Femur (tissue), 1 donor: ENCODE measurements at regions not wholly inside any gene's neighbourhood (a gene's known extent, or its start where the extent isn't known, plus 50 kb on each side); places are given as distances from the start of the nearest gene placed in this dataset.

Source experiments
- DNase-seq: peaks from one replicate; pipeline ENCODE4 v3.0.0-alpha.2; 2017

GRCh38 chr4:162457071-162457865 lies 293.5 kb upstream of the FSTL5 start:
- DNase-seq = no peak

DNA sequence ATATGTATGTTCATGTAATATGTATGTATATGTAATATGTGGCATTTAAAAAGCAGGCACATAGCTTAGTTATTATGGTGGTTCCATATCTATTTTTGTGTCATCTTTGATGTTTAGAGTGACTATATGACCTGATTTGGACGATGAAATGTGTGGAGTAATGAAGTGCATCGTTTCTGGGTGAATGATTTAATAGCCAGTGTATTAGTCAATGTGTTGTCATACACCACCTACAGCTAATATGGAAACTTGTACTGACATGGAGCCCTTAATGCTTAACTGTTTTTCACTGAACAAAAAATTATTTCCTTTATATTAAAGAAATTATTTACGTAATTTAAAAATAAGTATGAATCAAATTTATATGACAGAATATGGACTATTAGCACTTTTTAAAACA lies 292.3 kb upstream of the FSTL5 start:
- no peak for DNase-seq

GRCh38 chr4:162450531-162451035 lies 286.8 kb upstream of the FSTL5 start:
- no peak for DNase-seq

GRCh38 chr4:162443510-162443909 lies 279.7 kb upstream of the FSTL5 start:
- DNase-seq = no peak

- DNase-seq = no peak
Observed at GRCh38 chr4:162442128-162442527, 278.3 kb upstream of the FSTL5 start.

DNA sequence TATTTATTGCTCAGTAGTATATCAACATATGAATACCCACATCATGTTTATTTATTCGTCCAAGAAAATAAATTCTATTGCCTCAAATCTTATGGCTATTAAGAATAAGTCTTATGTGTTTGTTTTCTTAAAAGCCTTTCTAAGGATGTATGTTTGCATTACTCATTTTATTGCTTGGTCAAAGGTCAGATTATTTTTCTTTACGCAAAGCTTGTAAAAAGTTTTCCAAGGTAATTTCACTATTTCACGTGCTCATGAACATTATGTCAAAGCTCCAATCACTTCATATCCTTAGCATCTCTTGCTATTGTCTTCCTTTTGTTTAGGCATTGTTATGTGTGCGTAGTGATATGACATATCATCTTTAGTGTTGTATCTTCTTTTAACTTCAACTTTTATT lies 258.5 kb upstream of the FSTL5 start:
- DNase-seq = no peak

- DNase-seq = no peak
Observed at GRCh38 chr4:162410854-162411253, 247.1 kb upstream of the FSTL5 start.

GRCh38 chr4:162409048-162409447 lies 245.2 kb upstream of the FSTL5 start:
- DNase-seq = no peak

DNA sequence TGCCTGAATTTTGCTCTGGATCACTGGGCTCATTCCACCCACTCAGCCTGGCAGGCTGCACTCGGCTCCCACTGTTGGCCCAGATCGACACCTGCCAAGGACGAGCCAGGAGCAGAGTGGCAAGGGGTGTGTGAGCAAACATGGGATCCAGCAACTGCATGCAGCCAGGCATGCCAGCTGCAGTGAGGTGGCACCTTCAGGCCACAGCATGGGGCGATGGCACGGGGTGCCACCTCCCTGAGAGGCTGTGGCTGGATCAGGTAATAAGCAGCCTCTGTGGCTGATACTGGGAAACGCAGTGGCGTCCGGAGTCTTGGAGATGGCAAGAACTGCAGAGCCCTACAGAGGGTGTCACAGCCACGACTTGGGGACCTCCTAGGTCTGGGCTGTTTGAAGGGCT lies 244.5 kb upstream of the FSTL5 start:
- no peak for DNase-seq

- DNase-seq = no peak
Observed at GRCh38 chr4:162406637-162407365, 243.0 kb upstream of the FSTL5 start.

- no peak for DNase-seq
Observed at GRCh38 chr4:162403932-162404331, 240.1 kb upstream of the FSTL5 start.

GRCh38 chr4:162403419-162403818 lies 239.6 kb upstream of the FSTL5 start:
- DNase-seq = no peak

- DNase-seq = no peak
Observed at GRCh38 chr4:162401021-162401420, 237.2 kb upstream of the FSTL5 start.

DNA sequence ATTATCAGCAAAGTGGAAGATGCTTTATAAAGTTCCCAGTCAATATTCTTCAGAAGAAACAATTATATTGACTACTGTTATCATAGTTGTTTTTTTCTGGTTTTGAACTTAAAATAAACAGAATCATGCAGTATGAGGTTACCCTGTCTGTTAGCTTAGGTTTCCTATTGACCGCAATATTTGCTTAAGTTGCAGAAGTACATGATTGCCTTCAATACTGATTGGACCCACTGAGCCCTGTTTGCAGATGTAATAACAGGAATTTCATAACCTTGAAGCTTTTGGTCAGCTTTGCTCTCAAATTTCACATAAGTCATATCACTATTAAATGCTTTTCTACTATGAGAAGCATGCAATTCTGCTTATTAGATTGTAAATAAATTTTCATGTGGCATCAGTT lies 229.1 kb upstream of the FSTL5 start:
- no peak for DNase-seq

DNA sequence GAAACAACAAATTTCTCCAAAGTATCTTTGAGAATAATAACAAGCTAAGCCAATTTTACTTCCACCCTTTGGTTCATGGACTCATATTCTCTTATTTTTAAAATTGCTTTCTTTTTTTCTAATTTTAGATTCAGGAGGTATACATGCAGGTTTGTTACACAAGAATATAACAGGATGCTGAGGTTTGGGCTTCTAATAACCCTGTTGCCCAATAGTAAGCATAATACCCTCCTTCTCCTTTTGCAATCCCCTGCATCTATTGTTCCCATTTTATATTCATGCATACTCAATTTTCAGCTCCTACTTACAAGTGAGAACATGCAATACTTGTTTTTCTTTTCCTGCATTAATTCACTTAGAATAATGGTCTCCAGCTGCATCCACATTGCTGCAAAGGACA lies 202.3 kb upstream of the FSTL5 start:
- no peak for DNase-seq

DNA sequence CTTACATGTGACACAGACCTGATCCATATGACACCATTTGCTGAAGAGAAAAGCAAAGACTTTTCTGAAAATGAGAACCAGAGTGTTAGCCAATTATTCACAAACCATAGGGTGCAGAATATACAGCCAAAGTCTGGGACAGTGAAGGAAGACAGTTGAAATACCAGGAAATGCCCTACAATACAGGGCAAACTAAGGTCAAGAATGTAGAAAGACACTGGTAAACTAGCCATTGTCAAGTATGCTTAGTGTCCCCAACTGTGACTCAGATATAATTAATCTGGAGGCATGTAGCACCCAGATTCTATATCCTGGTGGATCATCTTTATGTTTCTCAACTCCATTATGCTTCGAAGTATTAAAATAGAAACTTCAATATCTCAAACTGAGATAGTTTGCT lies 200.9 kb upstream of the FSTL5 start:
- DNase-seq = no peak

DNA sequence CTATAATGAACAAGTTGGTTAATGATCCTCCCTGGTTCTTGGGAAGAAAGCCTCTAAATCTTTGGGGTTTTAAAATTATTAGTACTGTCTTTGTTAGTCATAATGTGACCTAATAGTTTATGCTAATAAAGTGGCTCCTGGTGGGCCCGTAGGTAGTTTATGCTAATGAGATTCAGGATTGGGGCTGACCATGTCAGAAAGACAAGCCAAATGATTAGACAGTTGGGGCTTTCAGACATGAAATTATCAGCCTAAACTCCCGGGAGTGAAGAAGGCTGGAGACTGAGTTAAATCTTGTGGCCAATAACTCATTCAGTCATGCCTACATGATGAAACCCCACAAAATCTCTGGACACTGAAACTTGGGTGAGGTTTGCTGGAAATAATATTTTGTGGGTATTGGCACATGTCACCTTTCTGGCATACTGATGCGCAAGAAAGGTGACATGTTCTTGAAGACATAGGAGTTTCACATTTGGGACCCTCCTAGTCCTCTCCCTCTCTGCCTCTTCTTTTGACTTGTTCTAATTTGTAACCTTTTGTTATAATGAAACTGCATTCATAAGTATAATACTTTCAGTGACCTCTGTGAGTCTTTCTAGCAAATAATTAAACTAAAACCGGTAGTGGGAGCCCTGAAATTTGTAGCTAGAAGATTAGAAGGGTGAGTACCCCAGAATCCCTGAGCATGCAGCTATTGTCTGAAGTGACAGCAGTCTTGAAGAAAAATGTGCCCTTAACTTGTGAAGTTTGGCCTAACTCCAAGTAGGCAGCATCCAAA lies 196.8 kb upstream of the FSTL5 start:
- DNase-seq = no peak

- no peak for DNase-seq
Observed at GRCh38 chr4:162356181-162356580, 192.4 kb upstream of the FSTL5 start.

GRCh38 chr4:162352580-162353107 lies 188.8 kb upstream of the FSTL5 start:
- DNase-seq = no peak

DNA sequence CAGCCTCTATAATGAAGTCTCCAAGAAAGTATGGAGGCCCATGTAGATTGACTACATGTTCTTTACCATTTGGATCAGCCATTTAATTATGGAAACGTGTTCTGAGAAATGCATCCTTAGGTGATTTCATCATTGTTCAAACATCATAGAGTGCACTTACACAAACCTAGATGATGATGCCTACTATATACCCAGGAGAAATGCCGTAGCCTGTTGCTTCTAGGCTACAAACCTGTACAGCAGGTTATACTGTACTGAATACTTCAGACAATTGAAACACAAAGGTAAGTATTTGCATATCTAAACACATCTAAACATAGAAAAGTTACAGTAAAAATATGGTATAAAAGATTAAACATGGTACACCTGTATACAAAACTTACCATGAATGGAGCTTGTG lies 186.5 kb upstream of the FSTL5 start:
- DNase-seq = no peak

DNA sequence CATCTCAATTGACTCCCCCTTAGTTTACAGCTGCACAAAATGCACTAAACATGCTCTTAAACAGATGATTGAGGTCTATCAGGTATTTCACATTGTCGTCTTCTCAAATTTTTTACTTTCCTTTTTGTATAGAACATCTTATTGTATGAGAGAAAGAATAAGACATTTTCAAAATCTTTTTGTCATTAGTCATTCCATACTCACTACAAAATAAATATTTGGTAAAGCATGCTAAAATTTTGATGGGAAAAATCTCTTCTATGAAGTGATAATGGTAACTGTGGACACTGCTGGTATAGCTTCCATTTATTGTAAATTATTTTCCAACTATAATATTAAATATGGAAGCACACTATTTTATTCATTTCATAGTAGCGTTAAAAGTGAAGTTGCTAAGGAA lies 185.6 kb upstream of the FSTL5 start:
- DNase-seq = no peak

DNA sequence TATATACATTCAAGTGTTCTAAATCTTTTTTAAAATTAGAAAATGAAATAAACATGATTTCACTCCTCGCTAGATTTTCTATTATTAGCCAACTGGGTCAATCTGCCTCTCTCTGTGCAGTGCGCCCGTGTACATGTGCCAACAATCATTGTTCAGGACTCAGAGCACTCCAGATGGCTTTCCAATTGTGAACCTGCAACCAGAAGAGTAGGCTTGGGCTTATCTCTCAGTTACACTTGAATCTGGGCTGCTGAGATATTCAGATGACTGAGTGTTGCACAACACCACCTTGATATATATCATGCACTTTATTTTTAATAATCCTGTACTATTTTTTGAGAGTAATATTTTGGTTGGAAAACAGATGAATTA lies 184.0 kb upstream of the FSTL5 start:
- no peak for DNase-seq

DNA sequence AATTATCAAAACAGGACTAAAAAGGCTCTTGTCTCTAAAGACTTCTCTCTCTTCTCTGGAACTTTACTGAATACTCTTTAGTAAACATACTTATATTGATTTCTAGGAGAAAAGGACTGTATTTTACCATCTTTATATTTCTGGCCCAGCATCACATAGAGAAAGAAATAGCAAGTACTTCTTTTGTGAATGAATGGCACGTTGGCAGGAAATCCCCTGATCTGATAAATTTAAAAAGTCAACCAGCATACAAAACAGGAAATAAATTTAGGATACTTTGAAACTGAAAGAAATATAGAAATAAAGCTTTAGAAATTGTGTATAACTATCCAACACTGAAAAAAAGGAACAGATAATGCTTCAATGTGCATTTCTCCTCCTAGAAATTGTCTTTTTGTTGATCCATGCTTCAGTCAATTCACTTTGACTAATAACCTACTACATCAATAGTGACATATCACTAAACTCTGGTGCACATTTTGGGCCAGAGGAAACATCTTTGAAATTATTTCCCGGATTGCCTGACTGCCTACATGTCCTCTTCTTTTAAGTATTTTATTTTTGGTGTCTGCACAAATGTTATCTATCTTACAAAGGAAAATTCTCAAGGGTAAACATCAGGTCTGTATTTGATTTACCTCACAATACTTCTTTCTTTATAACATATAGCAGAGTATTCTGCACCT lies 183.5 kb upstream of the FSTL5 start:
- DNase-seq = no peak
